Spinal cord (tissue), 1 donor: ENCODE measurements at regions not wholly inside any gene's neighbourhood (a gene's known extent, or its start where the extent isn't known, plus 50 kb on each side); places are given as distances from the start of the nearest gene placed in this dataset. TPM values are rescaled to one million over a fixed set of nuclear protein-coding genes. Genes with fewer than 3 reads are reported as not detected.

ENCODE experiments used
- small RNA-seq: library from RNA; depleted of rRNA; stranded (forward); fragments of <200 nt; gene quantifications from one replicate; pipeline ENCODE3, GENCODE V24; 2014; ENCODE audit warnings: low replicate concordance

Small RNA genes lying in the stretch of these regions (small RNA-seq; reads per million reads assigned to genes)
- gene RNA5SP228: not detected
